H1 (cell line): ENCODE measurements at regions not wholly inside any gene's neighbourhood (a gene's known extent, or its start where the extent isn't known, plus 50 kb on each side); places are given as distances from the start of the nearest gene placed in this dataset.

Experiments
- BCL11A ChIP-seq, 2 experiments: IDR thresholded peaks; one replicate each; pipeline ENCODE4 v1.6.1; 2011; ENCODE audit warnings: low read depth in 2 of 2, low read length in 2 of 2, mild to moderate bottlenecking in 2 of 2
- JUND ChIP-seq: IDR thresholded peaks from 2 replicates; pipeline ENCODE4 v1.6.1; 2011; ENCODE audit warnings: mild to moderate bottlenecking, improper control_type of control experiment, low read length
- KDM4A ChIP-seq: IDR thresholded peaks from one replicate; pipeline ENCODE4 v1.7.1; 2012; ENCODE audit warnings: low read depth, mild to moderate bottlenecking, moderate library complexity, low read length, inconsistent platforms; ENCODE audit not compliant: severe bottlenecking
- RAD21 ChIP-seq, 2 experiments: IDR thresholded peaks in 1 of 2; conservative IDR thresholded peaks in 1 of 2; 2 replicates each; pipeline ENCODE4 v1.6.1; 2011; ENCODE audit warnings: low read depth in 2 of 2, low read length in 2 of 2, improper control_type of control experiment in 1 of 2, inconsistent platforms in 1 of 2, mild to moderate bottlenecking in 1 of 2, moderate library complexity in 1 of 2
- SIX5 ChIP-seq: IDR thresholded peaks from 2 replicates; pipeline ENCODE4 v1.6.1; 2011; ENCODE audit warnings: mild to moderate bottlenecking, low read depth, low read length
- TF ChIP-seq, protein P1 (sequence below): fragments of 300-600 bp; sonication (generic); IDR thresholded peaks from 2 replicates; pipeline ENCODE4 v1.7.1; 2012; ENCODE audit warnings: low read length, moderate library complexity, mild to moderate bottlenecking, inconsistent platforms; ENCODE audit not compliant: insufficient replicate concordance
- TF ChIP-seq, protein P2 (sequence below): IDR thresholded peaks from 2 replicates; pipeline ENCODE4 v1.6.1; 2011; ENCODE audit warnings: low read depth, mild to moderate bottlenecking, low read length; ENCODE audit not compliant: insufficient read depth

DNA sequence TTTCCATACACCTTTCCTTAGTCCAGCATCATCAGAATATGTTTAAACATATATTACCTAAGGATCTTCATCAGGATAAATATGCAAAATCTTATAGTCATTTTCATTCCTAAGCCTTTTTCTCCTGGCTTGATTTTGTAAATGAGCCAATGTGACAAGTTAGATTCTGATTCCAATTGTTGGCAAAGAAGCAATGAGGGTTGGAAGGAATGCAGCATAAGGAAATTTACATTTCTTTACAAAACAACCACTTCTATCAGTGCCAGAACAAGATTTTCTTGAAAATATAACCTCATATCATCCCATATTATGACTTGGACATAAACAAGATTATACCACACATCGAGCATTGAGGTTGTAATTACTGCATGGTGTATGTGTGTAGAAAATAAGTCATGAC is 508.1 kb downstream of the TRAM1L1 start (continued):
- TF ChIP-seq KDM4A (no peak), BCL11A (IDR thresholded peaks at IDR 0.05; ENCODE audit: low read depth in 2 of 2, low read length in 2 of 2) (no peak), SIX5 (no peak), RAD21 (IDR thresholded peaks at IDR 0.05 in 1 of 2, conservative IDR thresholded peaks at IDR 0.05 in 1 of 2; ENCODE audit: low read depth in 2 of 2, low read length in 2 of 2) (no peak), JUND (no peak)
- TF ChIP-seq, protein P1, sequence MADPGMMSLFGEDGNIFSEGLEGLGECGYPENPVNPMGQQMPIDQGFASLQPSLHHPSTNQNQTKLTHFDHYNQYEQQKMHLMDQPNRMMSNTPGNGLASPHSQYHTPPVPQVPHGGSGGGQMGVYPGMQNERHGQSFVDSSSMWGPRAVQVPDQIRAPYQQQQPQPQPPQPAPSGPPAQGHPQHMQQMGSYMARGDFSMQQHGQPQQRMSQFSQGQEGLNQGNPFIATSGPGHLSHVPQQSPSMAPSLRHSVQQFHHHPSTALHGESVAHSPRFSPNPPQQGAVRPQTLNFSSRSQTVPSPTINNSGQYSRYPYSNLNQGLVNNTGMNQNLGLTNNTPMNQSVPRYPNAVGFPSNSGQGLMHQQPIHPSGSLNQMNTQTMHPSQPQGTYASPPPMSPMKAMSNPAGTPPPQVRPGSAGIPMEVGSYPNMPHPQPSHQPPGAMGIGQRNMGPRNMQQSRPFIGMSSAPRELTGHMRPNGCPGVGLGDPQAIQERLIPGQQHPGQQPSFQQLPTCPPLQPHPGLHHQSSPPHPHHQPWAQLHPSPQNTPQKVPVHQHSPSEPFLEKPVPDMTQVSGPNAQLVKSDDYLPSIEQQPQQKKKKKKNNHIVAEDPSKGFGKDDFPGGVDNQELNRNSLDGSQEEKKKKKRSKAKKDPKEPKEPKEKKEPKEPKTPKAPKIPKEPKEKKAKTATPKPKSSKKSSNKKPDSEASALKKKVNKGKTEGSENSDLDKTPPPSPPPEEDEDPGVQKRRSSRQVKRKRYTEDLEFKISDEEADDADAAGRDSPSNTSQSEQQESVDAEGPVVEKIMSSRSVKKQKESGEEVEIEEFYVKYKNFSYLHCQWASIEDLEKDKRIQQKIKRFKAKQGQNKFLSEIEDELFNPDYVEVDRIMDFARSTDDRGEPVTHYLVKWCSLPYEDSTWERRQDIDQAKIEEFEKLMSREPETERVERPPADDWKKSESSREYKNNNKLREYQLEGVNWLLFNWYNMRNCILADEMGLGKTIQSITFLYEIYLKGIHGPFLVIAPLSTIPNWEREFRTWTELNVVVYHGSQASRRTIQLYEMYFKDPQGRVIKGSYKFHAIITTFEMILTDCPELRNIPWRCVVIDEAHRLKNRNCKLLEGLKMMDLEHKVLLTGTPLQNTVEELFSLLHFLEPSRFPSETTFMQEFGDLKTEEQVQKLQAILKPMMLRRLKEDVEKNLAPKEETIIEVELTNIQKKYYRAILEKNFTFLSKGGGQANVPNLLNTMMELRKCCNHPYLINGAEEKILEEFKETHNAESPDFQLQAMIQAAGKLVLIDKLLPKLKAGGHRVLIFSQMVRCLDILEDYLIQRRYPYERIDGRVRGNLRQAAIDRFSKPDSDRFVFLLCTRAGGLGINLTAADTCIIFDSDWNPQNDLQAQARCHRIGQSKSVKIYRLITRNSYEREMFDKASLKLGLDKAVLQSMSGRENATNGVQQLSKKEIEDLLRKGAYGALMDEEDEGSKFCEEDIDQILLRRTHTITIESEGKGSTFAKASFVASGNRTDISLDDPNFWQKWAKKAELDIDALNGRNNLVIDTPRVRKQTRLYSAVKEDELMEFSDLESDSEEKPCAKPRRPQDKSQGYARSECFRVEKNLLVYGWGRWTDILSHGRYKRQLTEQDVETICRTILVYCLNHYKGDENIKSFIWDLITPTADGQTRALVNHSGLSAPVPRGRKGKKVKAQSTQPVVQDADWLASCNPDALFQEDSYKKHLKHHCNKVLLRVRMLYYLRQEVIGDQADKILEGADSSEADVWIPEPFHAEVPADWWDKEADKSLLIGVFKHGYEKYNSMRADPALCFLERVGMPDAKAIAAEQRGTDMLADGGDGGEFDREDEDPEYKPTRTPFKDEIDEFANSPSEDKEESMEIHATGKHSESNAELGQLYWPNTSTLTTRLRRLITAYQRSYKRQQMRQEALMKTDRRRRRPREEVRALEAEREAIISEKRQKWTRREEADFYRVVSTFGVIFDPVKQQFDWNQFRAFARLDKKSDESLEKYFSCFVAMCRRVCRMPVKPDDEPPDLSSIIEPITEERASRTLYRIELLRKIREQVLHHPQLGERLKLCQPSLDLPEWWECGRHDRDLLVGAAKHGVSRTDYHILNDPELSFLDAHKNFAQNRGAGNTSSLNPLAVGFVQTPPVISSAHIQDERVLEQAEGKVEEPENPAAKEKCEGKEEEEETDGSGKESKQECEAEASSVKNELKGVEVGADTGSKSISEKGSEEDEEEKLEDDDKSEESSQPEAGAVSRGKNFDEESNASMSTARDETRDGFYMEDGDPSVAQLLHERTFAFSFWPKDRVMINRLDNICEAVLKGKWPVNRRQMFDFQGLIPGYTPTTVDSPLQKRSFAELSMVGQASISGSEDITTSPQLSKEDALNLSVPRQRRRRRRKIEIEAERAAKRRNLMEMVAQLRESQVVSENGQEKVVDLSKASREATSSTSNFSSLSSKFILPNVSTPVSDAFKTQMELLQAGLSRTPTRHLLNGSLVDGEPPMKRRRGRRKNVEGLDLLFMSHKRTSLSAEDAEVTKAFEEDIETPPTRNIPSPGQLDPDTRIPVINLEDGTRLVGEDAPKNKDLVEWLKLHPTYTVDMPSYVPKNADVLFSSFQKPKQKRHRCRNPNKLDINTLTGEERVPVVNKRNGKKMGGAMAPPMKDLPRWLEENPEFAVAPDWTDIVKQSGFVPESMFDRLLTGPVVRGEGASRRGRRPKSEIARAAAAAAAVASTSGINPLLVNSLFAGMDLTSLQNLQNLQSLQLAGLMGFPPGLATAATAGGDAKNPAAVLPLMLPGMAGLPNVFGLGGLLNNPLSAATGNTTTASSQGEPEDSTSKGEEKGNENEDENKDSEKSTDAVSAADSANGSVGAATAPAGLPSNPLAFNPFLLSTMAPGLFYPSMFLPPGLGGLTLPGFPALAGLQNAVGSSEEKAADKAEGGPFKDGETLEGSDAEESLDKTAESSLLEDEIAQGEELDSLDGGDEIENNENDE: no peak
- TF ChIP-seq, protein P2, sequence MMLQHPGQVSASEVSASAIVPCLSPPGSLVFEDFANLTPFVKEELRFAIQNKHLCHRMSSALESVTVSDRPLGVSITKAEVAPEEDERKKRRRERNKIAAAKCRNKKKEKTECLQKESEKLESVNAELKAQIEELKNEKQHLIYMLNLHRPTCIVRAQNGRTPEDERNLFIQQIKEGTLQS: no peak
- TF ChIP-seq, all 59 proteins: peak for 0
